ENCODE measurements at regions not wholly inside any gene's neighbourhood (a gene's known extent, or its start where the extent isn't known, plus 50 kb on each side); places are given as distances from the start of the nearest gene placed in this dataset.

GRCh38 chrX:43386875-43387274, 269.2 kb upstream of the MAOA start:
- POLR2A ChIA-PET (ENCODE audit: partially characterized antibody): no interaction called here
- Histone ChIP-seq H2AFZ (ENCODE audit: low read length) (no peak overlapping the region), H2BK12ac (ENCODE audit: low read depth, low read length) (no peak overlapping the region), H3K4ac (replicated peaks; ENCODE audit: insufficient read length, low read depth, low read length) (no peak overlapping the region), H4K20me1 (replicated peaks in 1 of 2; ENCODE audit: control insufficient read depth in 1 of 2, insufficient read depth in 2 of 2, low read length in 2 of 2) (no peaks in the 10 kb centered on the region), H3K27ac (ENCODE audit: low read depth, low read length) (no peak overlapping the region), H3K9ac (replicated peaks in 1 of 4; ENCODE audit: extremely low read depth in 1 of 4, low read depth in 3 of 4, low read length in 3 of 4) (no peak overlapping the region), H2BK20ac (ENCODE audit: low read length) (no peak overlapping the region), H3K9me3 (ENCODE audit: insufficient read depth in 2 of 2, low read depth in 1 of 2, low read length in 1 of 2) (no peaks in the 10 kb centered on the region), H4K5ac (ENCODE audit: insufficient read length, low read depth, low read length) (no peak overlapping the region), H3K56ac (replicated peaks; ENCODE audit: insufficient read length, low read depth, low read length) (no peak overlapping the region), H3K4me1 (replicated peaks in 1 of 4; ENCODE audit: control insufficient read depth in 3 of 4, insufficient read depth in 4 of 4, low read length in 3 of 4) (no peaks in the 10 kb centered on the region), H4K8ac (ENCODE audit: extremely low read depth, insufficient read depth, low read length) (no peak overlapping the region), H4K91ac (replicated peaks; ENCODE audit: insufficient read length, low read length) (no peak overlapping the region), H3K23ac (ENCODE audit: insufficient read length) (no peak overlapping the region), H2BK120ac (replicated peaks; ENCODE audit: low read depth, low read length) (no peak overlapping the region), H3K36me3 (ENCODE audit: control insufficient read depth in 2 of 4, insufficient read depth in 4 of 4, low read length in 3 of 4) (no peaks in the 10 kb centered on the region), H3K4me2 (ENCODE audit: insufficient read depth in 1 of 2, low read depth in 2 of 2, low read length in 2 of 2) (no peak overlapping the region), H3K4me3 (ENCODE audit: extremely low read depth in 1 of 4, insufficient read depth in 2 of 4, low read depth in 3 of 4, low read length in 4 of 4) (no peak overlapping the region), H2BK15ac (ENCODE audit: low read length) (no peak overlapping the region), H3K79me2 (ENCODE audit: control insufficient read depth in 1 of 2, insufficient read depth in 2 of 2, low read length in 2 of 2) (no peaks in the 10 kb centered on the region), H3K23me2 (ENCODE audit: low read depth, low read length) (no peaks in the 10 kb centered on the region), H3K27me3 (replicated peaks in 1 of 4; ENCODE audit: control insufficient read depth in 3 of 4, extremely low read depth in 1 of 4, insufficient read depth in 3 of 4, low read length in 3 of 4) (no peaks in the 10 kb centered on the region), H2BK5ac (ENCODE audit: low read depth, low read length) (no peak overlapping the region), H3K79me1 (ENCODE audit: low read depth, low read length) (no peaks in the 10 kb centered on the region), H3K14ac (ENCODE audit: insufficient read length) (no peak overlapping the region), H3K18ac (ENCODE audit: extremely low read depth, low read length) (no peak overlapping the region), H2AK5ac (ENCODE audit: low read depth, low read length) (no peak overlapping the region)
- FAIRE-seq (no peak), DNase-seq (ENCODE audit: low read depth in 1 of 2, low spot score in 2 of 2) (no peak)
- CTCF ChIA-PET (ENCODE audit: partially characterized antibody): no interaction called here
- TF ChIP-seq CBX5 (IDR thresholded peaks at IDR 0.05; ENCODE audit: low read depth, low read length) (no peak), SUZ12 (IDR thresholded peaks at IDR 0.05; ENCODE audit: low read length) (no peak), POLR2A (IDR thresholded peaks at IDR 0.05; ENCODE audit: control extremely low read depth in 1 of 2, low read depth in 2 of 2, low read length in 2 of 2) (no peak)
- WGBS, 2 experiments (ENCODE audit: extremely low coverage in 1 of 2, insufficient coverage in 1 of 2, insufficient read length in 1 of 2, insufficient replicate concordance in 2 of 2, low coverage in 1 of 2, low lambda C conversion rate in 2 of 2, missing lambda C conversion rate in 1 of 2): 100% methylated on average over 1 of the region's 1 CpG; no CpG with 5 or more reads in 1 of the 2 experiments
